ENCODE measurements at regions not wholly inside any gene's neighbourhood (a gene's known extent, or its start where the extent isn't known, plus 50 kb on each side); places are given as distances from the start of the nearest gene placed in this dataset.
A peak's percentile ranks its signal among the peaks of the same experiment; 100 is the strongest.
"Not testable (repeated sequence)": the region's sequence is repeated elsewhere in the genome, so short reads cannot be mapped to it uniquely, and the experiment has no call there.

GRCh38 chr21:10347675-10348074 is 173.7 kb upstream of the TPTE start:
- H3K27me3 ChIP-seq; H3K4me1 ChIP-seq; ATAC-seq; H3K27ac ChIP-seq; H3K36me3 ChIP-seq; intact Hi-C loops (cut with DNase I); H3K4me3 ChIP-seq: not testable (repeated sequence)
- peaks cover 0 to 78% of the 10 kb centered on the region in 2 donors for H3K9me3 ChIP-seq
- peak in 1 of 4 donors; percentile 83 for DNase-seq

- peaks cover 0 to 81% of the 10 kb centered on the region in 2 donors for H3K9me3 ChIP-seq
- intact Hi-C loops (cut with DNase I), result not testable (repeated sequence)
Observed at GRCh38 chr21:10348150-10348549, 173.2 kb upstream of the TPTE start.

GRCh38 chr21:10354851-10355578 is 166.4 kb upstream of the TPTE start:
- H3K27me3 ChIP-seq; intact Hi-C loops (cut with DNase I); ATAC-seq; H3K36me3 ChIP-seq; H3K27ac ChIP-seq; H3K4me3 ChIP-seq; H3K4me1 ChIP-seq: not testable (repeated sequence)
- peaks cover 7 to 73% of the 10 kb centered on the region in 2 donors for H3K9me3 ChIP-seq
- peak in 1 of 4 donors; percentile 78 for DNase-seq

More at GRCh38 chr21:10348150-10348549, 173.2 kb upstream of the TPTE start:
- H3K4me3 ChIP-seq, ATAC-seq, H3K27me3 ChIP-seq, H3K4me1 ChIP-seq, H3K36me3 ChIP-seq, H3K27ac ChIP-seq: not testable (repeated sequence)
- peak in 1 of 4 donors; percentile 31 for DNase-seq

GRCh38 chr21:10359120-10359519 is 162.3 kb upstream of the TPTE start:
- DNase-seq, result not testable (repeated sequence)

GRCh38 chr21:10359911-10360310 is 161.5 kb upstream of the TPTE start:
- H3K4me3 ChIP-seq; DNase-seq; H3K27ac ChIP-seq; ATAC-seq; H3K36me3 ChIP-seq; H3K27me3 ChIP-seq; intact Hi-C loops (cut with DNase I); H3K4me1 ChIP-seq: not testable (repeated sequence)
- peaks cover 0 to 66% of the 10 kb centered on the region in 2 donors for H3K9me3 ChIP-seq

More at GRCh38 chr21:10359120-10359519, 162.3 kb upstream of the TPTE start:
- H3K27me3 ChIP-seq; ATAC-seq; H3K36me3 ChIP-seq; H3K27ac ChIP-seq; intact Hi-C loops (cut with DNase I); H3K4me3 ChIP-seq; H3K4me1 ChIP-seq: not testable (repeated sequence)
- H3K9me3 ChIP-seq, result peaks cover 3 to 72% of the 10 kb centered on the region in 2 donors

- H3K27ac ChIP-seq; H3K27me3 ChIP-seq; H3K4me1 ChIP-seq; H3K4me3 ChIP-seq; intact Hi-C loops (cut with DNase I); DNase-seq; H3K36me3 ChIP-seq: not testable (repeated sequence)
- ATAC-seq, result peak; percentile 5
- H3K9me3 ChIP-seq, result peaks cover 0 to 56% of the 10 kb centered on the region in 2 donors
Observed at GRCh38 chr21:10361214-10361736, 160.1 kb upstream of the TPTE start.

GRCh38 chr21:10362816-10363215 is 158.6 kb upstream of the TPTE start:
- H3K27me3 ChIP-seq; H3K4me3 ChIP-seq; ATAC-seq; H3K4me1 ChIP-seq; intact Hi-C loops (cut with DNase I); H3K36me3 ChIP-seq; H3K27ac ChIP-seq: not testable (repeated sequence)
- peaks cover 0 to 46% of the 10 kb centered on the region in 2 donors for H3K9me3 ChIP-seq
- peak in 1 of 4 donors; percentile 85 for DNase-seq

GRCh38 chr21:10363321-10363720 is 158.1 kb upstream of the TPTE start:
- DNase-seq; H3K4me3 ChIP-seq; intact Hi-C loops (cut with DNase I); H3K36me3 ChIP-seq; H3K27ac ChIP-seq; H3K4me1 ChIP-seq; ATAC-seq; H3K27me3 ChIP-seq: not testable (repeated sequence)
- H3K9me3 ChIP-seq, result peaks cover 0 to 43% of the 10 kb centered on the region in 2 donors

GRCh38 chr21:10366210-10366609 is 155.2 kb upstream of the TPTE start:
- H3K4me3 ChIP-seq; intact Hi-C loops (cut with DNase I); H3K27ac ChIP-seq: not testable (repeated sequence)

GRCh38 chr21:10367586-10367985 is 153.8 kb upstream of the TPTE start:
- H3K4me3 ChIP-seq; H3K36me3 ChIP-seq; H3K27me3 ChIP-seq; H3K4me1 ChIP-seq; H3K27ac ChIP-seq; intact Hi-C loops (cut with DNase I); ATAC-seq: not testable (repeated sequence)
- peak in 1 of 4 donors; percentile 50 for DNase-seq
- peaks cover 0 to 29% of the 10 kb centered on the region in 2 donors for H3K9me3 ChIP-seq

More at GRCh38 chr21:10366210-10366609, 155.2 kb upstream of the TPTE start:
- not testable (repeated sequence) for H3K36me3 ChIP-seq, H3K27me3 ChIP-seq, DNase-seq, ATAC-seq, H3K4me1 ChIP-seq
- H3K9me3 ChIP-seq, result peaks cover 0 to 28% of the 10 kb centered on the region in 2 donors

- peak in 1 of 4 donors; percentile 92 for DNase-seq
- H3K27me3 ChIP-seq; intact Hi-C loops (cut with DNase I); H3K36me3 ChIP-seq; H3K4me1 ChIP-seq; H3K27ac ChIP-seq; H3K4me3 ChIP-seq: not testable (repeated sequence)
- peaks cover 0 to 29% of the 10 kb centered on the region in 2 donors for H3K9me3 ChIP-seq
- ATAC-seq, result peak; percentile 38
Observed at GRCh38 chr21:10368323-10368798, 153.0 kb upstream of the TPTE start.

- H3K36me3 ChIP-seq; intact Hi-C loops (cut with DNase I): not testable (repeated sequence)
Observed at GRCh38 chr21:10369289-10369688, 152.1 kb upstream of the TPTE start.

GRCh38 chr21:10377758-10378157 is 143.6 kb upstream of the TPTE start:
- intact Hi-C loops (cut with DNase I); H3K4me1 ChIP-seq; H3K36me3 ChIP-seq; H3K4me3 ChIP-seq; H3K27me3 ChIP-seq; H3K27ac ChIP-seq; ATAC-seq: not testable (repeated sequence)
- peaks cover 0 to 65% of the 10 kb centered on the region in 2 donors for H3K9me3 ChIP-seq
- DNase-seq, result peak in 1 of 4 donors; percentile 72

More at GRCh38 chr21:10369289-10369688, 152.1 kb upstream of the TPTE start:
- H3K9me3 ChIP-seq, result peaks cover 0 to 26% of the 10 kb centered on the region in 2 donors
- not testable (repeated sequence) for H3K27me3 ChIP-seq, H3K4me3 ChIP-seq, H3K4me1 ChIP-seq, DNase-seq, ATAC-seq, H3K27ac ChIP-seq

Measured in left lung (tissue), 4 donors.